ENCODE measurements at regions not wholly inside any gene's neighbourhood (a gene's known extent, or its start where the extent isn't known, plus 50 kb on each side); places are given as distances from the start of the nearest gene placed in this dataset.

GRCh38 chr2:177038787-177039484 is 173.7 kb upstream of the HNRNPA3 start:
- ChIA-PET CTCF (ENCODE audit: low intra/inter-chr PET ratio, low total read pairs) (no interaction called here), POLR2A (no interaction called here)

More at GRCh38 chr2:177038787-177039484, 173.7 kb upstream of the HNRNPA3 start:
- H4K20me1 ChIP-seq (ENCODE audit: insufficient read depth, low read length), result no peaks in the 10 kb centered on the region
- H3K4me3 ChIP-seq (replicated peaks in 1 of 3; ENCODE audit: insufficient read depth in 1 of 3, low read depth in 2 of 3, low read length in 3 of 3), result no peak overlapping the region
- H3K79me2 ChIP-seq (ENCODE audit: insufficient read depth, low read length), result no peaks in the 10 kb centered on the region
- no peak overlapping the region for H2AFZ ChIP-seq (ENCODE audit: low read length)
- no peaks in the 10 kb centered on the region for H3K9me3 ChIP-seq (ENCODE audit: low read length)
- H3K36me3 ChIP-seq (replicated peaks in 1 of 2; ENCODE audit: control insufficient read depth in 1 of 2, insufficient read depth in 2 of 2, low read length in 2 of 2), result no peaks in the 10 kb centered on the region
- no peaks in the 10 kb centered on the region for H3K4me1 ChIP-seq (ENCODE audit: insufficient read depth, low read length)
- whole genome bisulfite sequencing (ENCODE audit: low lambda C conversion rate), result 37% methylated on average over 14 of the region's 14 CpGs
- H3K27me3 ChIP-seq (ENCODE audit: control insufficient read depth in 1 of 2, insufficient read depth in 2 of 2, low read length in 2 of 2), result peaks cover 3 to 38% of the 10 kb centered on the region in 2 experiments; a peak in 4 of 5 replicates
- no peak overlapping the region for H3K4me2 ChIP-seq (ENCODE audit: low read depth, low read length)
- intact Hi-C loops (cut with micrococcal nuclease; ENCODE audit: unreplicated experiment) (no loop called here), in situ Hi-C loops (cut with HindIII; ENCODE audit: extremely low pct_ligation_motif_present, low pct_unique_long_range_greater_than_20kb) (no loop called here)
- TF ChIP-seq ZSCAN5A (CRISPR knock-in tag; IDR thresholded peaks at IDR 0.05; ENCODE audit: borderline replicate concordance), result no peak
- TF ChIP-seq ASH2L (IDR thresholded peaks at IDR 0.05; ENCODE audit: insufficient read length, low read depth, low read length), result no peak
- TF ChIP-seq ZNF143 (CRISPR knock-in tag; IDR thresholded peaks at IDR 0.05), result no peak
- no peak for TF ChIP-seq ZNF556 (CRISPR knock-in tag; IDR thresholded peaks at IDR 0.05; ENCODE audit: borderline replicate concordance)
- TF ChIP-seq GLI4 (CRISPR knock-in tag; IDR thresholded peaks at IDR 0.05; ENCODE audit: borderline replicate concordance), result no peak
- no peak for TF ChIP-seq ISX (CRISPR knock-in tag; conservative IDR thresholded peaks at IDR 0.05)
- no peak for TF ChIP-seq PRDM15 (CRISPR knock-in tag; IDR thresholded peaks at IDR 0.05)
- TF ChIP-seq ADNP (CRISPR knock-in tag; IDR thresholded peaks at IDR 0.05), result no peak
- no peak for TF ChIP-seq ZKSCAN1 (IDR thresholded peaks at IDR 0.05; ENCODE audit: low read length)
- TF ChIP-seq RORA (CRISPR knock-in tag; IDR thresholded peaks at IDR 0.05), result no peak
- no peak for TF ChIP-seq ETS1 (CRISPR knock-in tag; IDR thresholded peaks at IDR 0.05)
- TF ChIP-seq KLF12 (CRISPR knock-in tag; IDR thresholded peaks at IDR 0.05; ENCODE audit: borderline replicate concordance), result no peak
- TF ChIP-seq ZNF773 (CRISPR knock-in tag; IDR thresholded peaks at IDR 0.05; ENCODE audit: borderline replicate concordance), result no peak
- no peak for TF ChIP-seq CREB1 (IDR thresholded peaks at IDR 0.05)
- no peak for TF ChIP-seq CREB1 (CRISPR knock-in tag; IDR thresholded peaks at IDR 0.05)
- no peak for TF ChIP-seq ZNF7 (CRISPR knock-in tag; IDR thresholded peaks at IDR 0.05)
- FAIRE-seq (no peak), ATAC-seq (no peak), DNase-seq (ENCODE audit: low spot score) (no peak)
- H3K27ac ChIP-seq (ENCODE audit: extremely low read length, insufficient read depth, low read length), result no peak overlapping the region
- H3K9ac ChIP-seq (ENCODE audit: insufficient read depth, low read depth, low read length), result no peak overlapping the region
- no TSS peak for BruUV-seq (replicated peaks)

All from HepG2 (cell line).